Vagina (tissue), 2 donors: ENCODE measurements at regions not wholly inside any gene's neighbourhood (a gene's known extent, or its start where the extent isn't known, plus 50 kb on each side); places are given as distances from the start of the nearest gene placed in this dataset.

ENCODE experiments used
- DNase-seq, 2 donors: peaks; one replicate each; pipeline ENCODE4 v3.0.0-alpha.2; 2017; ENCODE audit errors: extremely low spot score in 2 of 2
- H3K27ac ChIP-seq: fragments of 200-600 bp; sonication (generic); one replicate; pipeline ENCODE4 v1.5.1; 2019
- H3K27me3 ChIP-seq: fragments of 200-600 bp; sonication (generic); one replicate; pipeline ENCODE4 v1.5.1; 2019
- H3K36me3 ChIP-seq, 2 donors: fragments of 200-600 bp; sonication (generic); one replicate each; pipeline ENCODE4 v1.5.1; 2017 to 2019
- H3K4me1 ChIP-seq: fragments of 200-600 bp; sonication (generic); one replicate; pipeline ENCODE4 v1.5.1; 2019
- H3K4me3 ChIP-seq, 2 donors: fragments of 200-600 bp; sonication (generic); 1 replicate in 1 of 2; 2 replicates in 1 of 2; pipeline ENCODE4 v1.5.1; 2016 to 2019
- H3K9me3 ChIP-seq: fragments of 200-600 bp; sonication (generic); one replicate; pipeline ENCODE4 v1.5.1; 2019
- POLR2A ChIP-seq, 2 donors: fragments of 450-650 bp; IDR thresholded peaks; one replicate each; pipeline ENCODE4 v1.6.1; 2017; ENCODE audit warnings: antibody characterized with exemption in 2 of 2, mild to moderate bottlenecking in 2 of 2, moderate library complexity in 2 of 2
- POLR2AphosphoS5 ChIP-seq, 2 donors: sonication (generic); formaldehyde crosslinking; IDR thresholded peaks; one replicate each; pipeline ENCODE4 v1.9.0; 2017; ENCODE audit warnings: antibody characterized with exemption in 2 of 2, mild to moderate bottlenecking in 2 of 2, low read depth in 1 of 2; ENCODE audit not compliant: insufficient read depth in 1 of 2
- intact Hi-C: fragments of 100-400 bp; cut with DNase I; formaldehyde crosslinking; loops from one replicate; pipeline ENCODE4 v1.15.1; 2023
- TF ChIP-seq, protein P1 (sequence below), 3 experiments: fragments of 450-650 bp in 2 of 3; fragments of 200-600 bp in 1 of 3; sonication (generic) in 1 of 3; IDR thresholded peaks; one replicate each; pipeline ENCODE4 v1.5.1; 2017 to 2019; ENCODE audit warnings: antibody characterized with exemption in 3 of 3, mild to moderate bottlenecking in 2 of 3, moderate library complexity in 2 of 3

DNA sequence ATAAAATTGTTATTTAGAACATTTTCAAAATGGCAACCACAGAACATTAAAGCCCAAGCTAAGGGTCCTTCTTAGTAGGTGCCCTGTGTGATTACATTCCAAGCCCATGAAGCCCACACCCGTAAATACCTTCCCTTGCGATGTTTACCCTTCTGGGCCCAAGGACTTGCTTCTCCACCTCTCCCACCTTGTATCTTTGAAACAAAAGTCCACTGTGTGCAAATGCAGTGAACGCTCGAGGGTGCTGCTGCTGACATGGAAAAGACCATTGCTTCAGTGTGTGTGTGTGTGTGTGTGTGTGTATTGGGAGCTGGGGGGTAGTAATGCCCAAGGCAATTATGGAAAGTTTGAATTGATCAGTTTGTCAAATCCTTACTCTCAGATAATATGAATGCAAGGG is 298.1 kb downstream of the TGFB2 start:
- Histone ChIP-seq H3K27ac (no peak overlapping the region), H3K27me3 (no peaks in the 10 kb centered on the region), H3K36me3 (no peaks in the 10 kb centered on the region), H3K9me3 (no peaks in the 10 kb centered on the region), H3K4me1 (peaks cover 9% of the 10 kb centered on the region), H3K4me3 (no peak overlapping the region)
- no peak for TF ChIP-seq POLR2AphosphoS5 (IDR thresholded peaks at IDR 0.05; ENCODE audit: insufficient read depth in 1 of 2, low read depth in 1 of 2)
- TF ChIP-seq, protein P1, sequence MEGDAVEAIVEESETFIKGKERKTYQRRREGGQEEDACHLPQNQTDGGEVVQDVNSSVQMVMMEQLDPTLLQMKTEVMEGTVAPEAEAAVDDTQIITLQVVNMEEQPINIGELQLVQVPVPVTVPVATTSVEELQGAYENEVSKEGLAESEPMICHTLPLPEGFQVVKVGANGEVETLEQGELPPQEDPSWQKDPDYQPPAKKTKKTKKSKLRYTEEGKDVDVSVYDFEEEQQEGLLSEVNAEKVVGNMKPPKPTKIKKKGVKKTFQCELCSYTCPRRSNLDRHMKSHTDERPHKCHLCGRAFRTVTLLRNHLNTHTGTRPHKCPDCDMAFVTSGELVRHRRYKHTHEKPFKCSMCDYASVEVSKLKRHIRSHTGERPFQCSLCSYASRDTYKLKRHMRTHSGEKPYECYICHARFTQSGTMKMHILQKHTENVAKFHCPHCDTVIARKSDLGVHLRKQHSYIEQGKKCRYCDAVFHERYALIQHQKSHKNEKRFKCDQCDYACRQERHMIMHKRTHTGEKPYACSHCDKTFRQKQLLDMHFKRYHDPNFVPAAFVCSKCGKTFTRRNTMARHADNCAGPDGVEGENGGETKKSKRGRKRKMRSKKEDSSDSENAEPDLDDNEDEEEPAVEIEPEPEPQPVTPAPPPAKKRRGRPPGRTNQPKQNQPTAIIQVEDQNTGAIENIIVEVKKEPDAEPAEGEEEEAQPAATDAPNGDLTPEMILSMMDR (IDR thresholded peaks at IDR 0.05) = no peak
- no peak for TF ChIP-seq POLR2A (IDR thresholded peaks at IDR 0.05)
- no peak for DNase-seq
- intact Hi-C loops = no loop called here

- peaks cover 9% of the 10 kb centered on the region for H3K4me1 ChIP-seq
- DNase-seq = no peak
- H3K9me3 ChIP-seq = no peaks in the 10 kb centered on the region
- no peak overlapping the region for H3K4me3 ChIP-seq
- H3K27me3 ChIP-seq = no peaks in the 10 kb centered on the region
- no peak overlapping the region for H3K27ac ChIP-seq
- TF ChIP-seq POLR2AphosphoS5 (IDR thresholded peaks at IDR 0.05; ENCODE audit: insufficient read depth in 1 of 2, low read depth in 1 of 2) = no peak
- TF ChIP-seq, protein P1 (IDR thresholded peaks at IDR 0.05) = no peak
- no peak for TF ChIP-seq POLR2A (IDR thresholded peaks at IDR 0.05)
- H3K36me3 ChIP-seq = no peaks in the 10 kb centered on the region
- intact Hi-C loops = no loop called here
Measured at GRCh38 chr1:218643926-218644325, 298.8 kb downstream of the TGFB2 start.

GRCh38 chr1:218646288-218646687 is 301.2 kb downstream of the TGFB2 start:
- Histone ChIP-seq H3K27me3 (no peaks in the 10 kb centered on the region), H3K9me3 (no peaks in the 10 kb centered on the region), H3K36me3 (no peaks in the 10 kb centered on the region), H3K4me3 (no peak overlapping the region), H3K27ac (no peak overlapping the region), H3K4me1 (peaks cover 9% of the 10 kb centered on the region)
- TF ChIP-seq POLR2A (IDR thresholded peaks at IDR 0.05) (no peak), POLR2AphosphoS5 (IDR thresholded peaks at IDR 0.05; ENCODE audit: insufficient read depth in 1 of 2, low read depth in 1 of 2) (no peak)
- TF ChIP-seq, protein P1 (IDR thresholded peaks at IDR 0.05) = no peak
- intact Hi-C loops = no loop called here
- no peak for DNase-seq

- Histone ChIP-seq H3K4me3 (no peak overlapping the region), H3K4me1 (peaks cover 16% of the 10 kb centered on the region), H3K36me3 (no peaks in the 10 kb centered on the region), H3K9me3 (no peaks in the 10 kb centered on the region), H3K27me3 (no peaks in the 10 kb centered on the region), H3K27ac (no peak overlapping the region)
- DNase-seq = no peak
- intact Hi-C loops = no loop called here
- TF ChIP-seq POLR2AphosphoS5 (IDR thresholded peaks at IDR 0.05; ENCODE audit: insufficient read depth in 1 of 2, low read depth in 1 of 2) = no peak
- TF ChIP-seq POLR2A (IDR thresholded peaks at IDR 0.05) = no peak
- TF ChIP-seq, protein P1 (IDR thresholded peaks at IDR 0.05) = no peak
Measured at GRCh38 chr1:218656301-218657037, 311.3 kb downstream of the TGFB2 start.

DNA sequence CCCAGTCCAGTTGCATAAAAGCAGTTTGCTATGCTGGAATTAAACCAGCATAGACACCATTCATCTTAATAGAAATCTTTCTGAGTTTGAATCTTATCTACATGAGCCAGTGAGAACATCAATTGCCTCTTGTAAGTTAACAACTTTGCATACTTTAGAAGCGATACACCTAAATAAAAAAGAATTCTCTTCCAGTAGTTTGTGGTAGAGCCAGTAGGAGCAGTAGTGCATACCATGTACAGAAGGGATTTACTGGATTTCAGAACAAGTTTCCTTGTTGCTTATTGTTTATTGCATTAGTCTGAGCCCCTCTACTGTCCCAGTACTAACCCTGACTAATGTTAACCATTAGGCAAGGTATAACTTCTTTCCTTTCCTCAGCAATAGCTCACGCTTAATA is 313.1 kb downstream of the TGFB2 start:
- Histone ChIP-seq H3K4me3 (no peak overlapping the region), H3K9me3 (no peaks in the 10 kb centered on the region), H3K36me3 (no peaks in the 10 kb centered on the region), H3K27me3 (no peaks in the 10 kb centered on the region), H3K4me1 (peaks cover 16% of the 10 kb centered on the region), H3K27ac (no peak overlapping the region)
- TF ChIP-seq POLR2A (IDR thresholded peaks at IDR 0.05) (no peak), POLR2AphosphoS5 (IDR thresholded peaks at IDR 0.05; ENCODE audit: insufficient read depth in 1 of 2, low read depth in 1 of 2) (no peak)
- TF ChIP-seq, protein P1 (IDR thresholded peaks at IDR 0.05) = no peak
- no peak for DNase-seq
- intact Hi-C loops = no loop called here
